Activated CD8-positive, alpha-beta memory T cell treated with anti-CD3 and anti-CD28 coated beads for 1 hour (primary cell): ENCODE measurements at regions not wholly inside any gene's neighbourhood (a gene's known extent, or its start where the extent isn't known, plus 50 kb on each side); places are given as distances from the start of the nearest gene placed in this dataset.
"Not testable (repeated sequence)": the region's sequence is repeated elsewhere in the genome, so short reads cannot be mapped to it uniquely, and the experiment has no call there.

Experiments
- DNase-seq, 2 donors: peaks; one replicate each; pipeline ENCODE4 v3.0.0-alpha.2; 2020; ENCODE audit warnings: low read depth in 1 of 2; ENCODE audit errors: extremely low read depth in 1 of 2

- no peak for DNase-seq
Measured at GRCh38 chr5:54885636-54886035, 99.8 kb downstream of the ESM1 start.

GRCh38 chr5:54884195-54884536, 101.2 kb downstream of the ESM1 start:
- no peak for DNase-seq

- no peak for DNase-seq
Measured at GRCh38 chr5:54883374-54884194, 101.8 kb downstream of the ESM1 start.

- DNase-seq, result no peak
Measured at GRCh38 chr5:54882841-54883240, 102.6 kb downstream of the ESM1 start.

GRCh38 chr5:54882101-54882500, 103.3 kb downstream of the ESM1 start:
- no peak for DNase-seq

GRCh38 chr5:54881286-54882005, 103.9 kb downstream of the ESM1 start:
- no peak for DNase-seq

GRCh38 chr5:54876976-54877375, 108.4 kb downstream of the ESM1 start:
- DNase-seq, result no peak

- DNase-seq, result no peak
Measured at GRCh38 chr5:54876556-54876955, 108.8 kb downstream of the ESM1 start.

GRCh38 chr5:54874337-54875021, 110.9 kb downstream of the ESM1 start:
- no peak for DNase-seq

GRCh38 chr5:54873691-54874090, 111.7 kb downstream of the ESM1 start:
- no peak for DNase-seq

GRCh38 chr5:54872810-54873209, 112.6 kb downstream of the ESM1 start:
- DNase-seq, result no peak

GRCh38 chr5:54870271-54870670, 115.1 kb downstream of the ESM1 start:
- DNase-seq, result no peak

- no peak for DNase-seq
Measured at GRCh38 chr5:54869691-54870090, 115.7 kb downstream of the ESM1 start.

GRCh38 chr5:54868511-54869483, 116.6 kb downstream of the ESM1 start:
- no peak for DNase-seq

- DNase-seq, result no peak
Measured at GRCh38 chr5:54867310-54867944, 118.0 kb downstream of the ESM1 start.

- DNase-seq, result not testable (repeated sequence)
Measured at GRCh38 chr5:54864911-54865515, 120.4 kb downstream of the ESM1 start.

GRCh38 chr5:54862036-54862435, 123.4 kb downstream of the ESM1 start:
- no peak for DNase-seq

- DNase-seq, result no peak
Measured at GRCh38 chr5:54861212-54861894, 124.0 kb downstream of the ESM1 start.

- DNase-seq, result no peak
Measured at GRCh38 chr5:54860321-54860720, 125.1 kb downstream of the ESM1 start.
